ACC112 (cell line): ENCODE measurements at regions not wholly inside any gene's neighbourhood (a gene's known extent, or its start where the extent isn't known, plus 50 kb on each side); places are given as distances from the start of the nearest gene placed in this dataset.

ENCODE experiments used
- H2AFZ ChIP-seq: fragments of 200-600 bp; sonication (generic); one replicate; pipeline ENCODE4 v1.6.0; 2017; ENCODE audit warnings: antibody characterized with exemption, low read length; ENCODE audit not compliant: unreplicated experiment
- H3K27ac ChIP-seq: fragments of 200-600 bp; sonication (generic); 2 replicates; pipeline ENCODE4 v1.5.1; 2014; ENCODE audit warnings: low read depth, mild to moderate bottlenecking, antibody characterized with exemption, low read length, moderate library complexity
- H3K27me3 ChIP-seq: fragments of 200-600 bp; sonication (generic); 2 replicates; pipeline ENCODE4 v1.6.1; 2014; ENCODE audit warnings: mild to moderate bottlenecking, antibody characterized with exemption, low read length, moderate library complexity, mixed read lengths; ENCODE audit not compliant: insufficient read depth
- H3K36me3 ChIP-seq: fragments of 200-600 bp; sonication (generic); 2 replicates; pipeline ENCODE4 v1.6.1; 2016; ENCODE audit warnings: mild to moderate bottlenecking, antibody characterized with exemption, low read length, moderate library complexity, mixed read lengths; ENCODE audit not compliant: insufficient read depth
- H3K4me1 ChIP-seq: fragments of 200-600 bp; sonication (generic); one replicate; pipeline ENCODE4 v1.6.1; 2016; ENCODE audit warnings: low read length, mixed read lengths; ENCODE audit not compliant: insufficient read depth, unreplicated experiment, control insufficient read depth
- H3K4me3 ChIP-seq: fragments of 200-600 bp; sonication (generic); 2 replicates; pipeline ENCODE4 v1.5.1; 2014; ENCODE audit warnings: mild to moderate bottlenecking, low read depth, low read length
- H3K79me2 ChIP-seq: fragments of 200-600 bp; sonication (generic); one replicate; pipeline ENCODE4 v1.6.0; 2016; ENCODE audit warnings: low read length; ENCODE audit not compliant: control insufficient read depth, unreplicated experiment, insufficient read depth

DNA sequence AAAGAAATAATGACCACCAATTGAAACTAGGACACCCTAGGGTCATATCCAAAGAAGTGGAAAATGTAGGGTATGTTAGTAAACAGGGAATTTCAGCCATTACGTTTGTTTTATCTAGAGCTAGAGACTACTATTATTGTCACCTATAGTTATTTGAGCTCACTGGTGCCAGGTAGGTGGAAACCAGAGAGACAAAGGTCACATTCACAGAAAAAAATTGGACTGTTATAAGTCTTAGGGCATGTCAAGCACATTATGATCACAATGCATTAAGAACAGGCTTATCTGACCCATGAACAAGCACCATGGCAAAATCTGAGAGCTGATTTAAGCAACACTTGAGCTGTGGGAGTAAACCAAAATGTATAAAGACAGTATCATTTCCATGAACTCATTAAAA lies 530.1 kb upstream of the CITED2 start:
- H3K4me3 ChIP-seq: no peak overlapping the region
- H3K27me3 ChIP-seq: no peaks in the 10 kb centered on the region
- no peaks in the 10 kb centered on the region for H3K36me3 ChIP-seq
- no peaks in the 10 kb centered on the region for H3K79me2 ChIP-seq
- H3K27ac ChIP-seq: no peak overlapping the region
- no peaks in the 10 kb centered on the region for H3K4me1 ChIP-seq
- no peak overlapping the region for H2AFZ ChIP-seq

DNA sequence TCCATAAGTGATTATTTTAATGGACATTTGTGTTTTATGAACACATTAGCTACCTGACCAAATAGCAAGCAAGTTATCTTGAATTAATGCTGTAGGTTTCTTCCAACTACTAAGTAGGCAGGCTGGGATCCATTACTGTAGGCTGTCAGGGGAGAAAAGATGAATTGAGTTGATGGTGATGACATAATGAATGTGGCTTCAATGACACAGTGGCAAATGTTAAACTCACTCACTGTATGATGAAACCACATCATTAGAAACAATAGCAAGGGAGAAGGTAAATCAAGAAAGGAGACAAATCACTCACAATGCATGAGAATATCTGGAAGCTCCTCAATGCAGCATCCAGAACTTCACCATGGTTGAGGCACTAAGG lies 529.7 kb upstream of the CITED2 start:
- no peak overlapping the region for H2AFZ ChIP-seq

GRCh38 chr6:139903411-139904157 lies 529.1 kb upstream of the CITED2 start:
- no peak overlapping the region for H3K27ac ChIP-seq
- no peak overlapping the region for H2AFZ ChIP-seq
- no peaks in the 10 kb centered on the region for H3K4me1 ChIP-seq
- no peak overlapping the region for H3K4me3 ChIP-seq
- no peaks in the 10 kb centered on the region for H3K79me2 ChIP-seq
- H3K36me3 ChIP-seq: no peaks in the 10 kb centered on the region
- no peaks in the 10 kb centered on the region for H3K27me3 ChIP-seq

More for the DNA sequence above, 529.7 kb upstream of the CITED2 start:
- H3K27ac ChIP-seq: no peak overlapping the region
- no peaks in the 10 kb centered on the region for H3K79me2 ChIP-seq
- no peaks in the 10 kb centered on the region for H3K36me3 ChIP-seq
- no peaks in the 10 kb centered on the region for H3K27me3 ChIP-seq
- no peak overlapping the region for H3K4me3 ChIP-seq
- no peaks in the 10 kb centered on the region for H3K4me1 ChIP-seq

GRCh38 chr6:139895205-139895793 lies 520.9 kb upstream of the CITED2 start:
- no peaks in the 10 kb centered on the region for H3K4me1 ChIP-seq
- H3K27ac ChIP-seq: no peak overlapping the region
- H3K27me3 ChIP-seq: no peaks in the 10 kb centered on the region
- no peaks in the 10 kb centered on the region for H3K79me2 ChIP-seq
- no peak overlapping the region for H3K4me3 ChIP-seq
- no peak overlapping the region for H2AFZ ChIP-seq
- H3K36me3 ChIP-seq: no peaks in the 10 kb centered on the region

DNA sequence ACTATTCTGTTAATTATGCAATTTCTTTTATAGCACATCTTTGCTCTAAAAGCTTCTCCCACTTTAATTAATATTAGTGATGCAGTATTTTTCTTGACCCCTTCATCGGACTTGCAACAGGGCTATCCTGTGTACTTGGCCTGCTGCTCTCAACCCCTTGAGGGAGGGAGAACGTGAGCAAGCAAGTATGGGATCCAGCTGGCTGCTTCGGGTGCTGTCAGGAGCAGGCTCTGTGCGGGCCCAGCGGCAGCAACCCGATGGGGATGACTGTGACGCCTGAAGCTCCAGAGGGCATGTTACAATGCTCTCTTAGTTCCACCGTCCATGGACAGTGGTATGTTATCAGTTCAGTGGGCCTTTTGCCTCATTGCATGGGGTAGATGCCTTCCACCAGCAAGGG lies 519.8 kb upstream of the CITED2 start:
- Histone ChIP-seq H3K27ac (no peak overlapping the region), H3K4me3 (no peak overlapping the region), H3K4me1 (no peaks in the 10 kb centered on the region), H3K27me3 (no peaks in the 10 kb centered on the region), H3K36me3 (no peaks in the 10 kb centered on the region), H2AFZ (no peak overlapping the region), H3K79me2 (no peaks in the 10 kb centered on the region)

GRCh38 chr6:139891471-139891870 lies 517.0 kb upstream of the CITED2 start:
- H3K79me2 ChIP-seq: no peaks in the 10 kb centered on the region
- no peaks in the 10 kb centered on the region for H3K27me3 ChIP-seq
- H2AFZ ChIP-seq: no peak overlapping the region
- no peaks in the 10 kb centered on the region for H3K4me1 ChIP-seq
- no peaks in the 10 kb centered on the region for H3K36me3 ChIP-seq
- no peak overlapping the region for H3K27ac ChIP-seq
- no peak overlapping the region for H3K4me3 ChIP-seq

DNA sequence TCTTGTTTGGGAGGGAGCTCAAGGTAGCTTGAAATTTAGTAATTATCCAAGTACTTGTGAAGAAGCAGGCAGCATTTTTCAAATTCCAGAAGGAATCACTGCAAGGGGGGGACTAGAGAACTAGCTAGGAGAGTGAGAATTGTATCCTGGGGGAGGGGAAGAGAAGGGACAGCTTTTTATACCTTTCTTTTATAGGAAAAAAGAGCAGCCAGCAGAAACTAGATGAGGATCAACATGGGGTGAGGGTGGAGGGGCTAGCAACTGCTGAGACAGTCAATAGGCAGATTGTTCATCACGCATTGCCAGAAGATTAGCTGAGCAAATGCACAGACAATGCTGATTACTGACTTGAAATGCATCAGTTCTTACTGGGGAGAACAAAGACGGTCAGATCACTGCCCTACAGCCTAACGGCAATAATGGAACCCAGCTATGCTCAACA lies 514.3 kb upstream of the CITED2 start:
- peak overlapping the region; percentile 39 for H2AFZ ChIP-seq

GRCh38 chr6:139887275-139887674 lies 512.8 kb upstream of the CITED2 start:
- Histone ChIP-seq H3K27ac (no peak overlapping the region), H3K4me1 (peaks cover 19% of the 10 kb centered on the region), H3K4me3 (no peak overlapping the region), H3K27me3 (no peaks in the 10 kb centered on the region), H3K36me3 (no peaks in the 10 kb centered on the region), H2AFZ (no peak overlapping the region), H3K79me2 (no peaks in the 10 kb centered on the region)

More for the DNA sequence above, 514.3 kb upstream of the CITED2 start:
- Histone ChIP-seq H3K79me2 (no peaks in the 10 kb centered on the region), H3K27me3 (no peaks in the 10 kb centered on the region), H3K27ac (no peak overlapping the region), H3K4me1 (peaks cover 4% of the 10 kb centered on the region), H3K4me3 (no peak overlapping the region), H3K36me3 (no peaks in the 10 kb centered on the region)

- Histone ChIP-seq H2AFZ (no peak overlapping the region), H3K4me3 (no peak overlapping the region), H3K36me3 (no peaks in the 10 kb centered on the region), H3K4me1 (peaks cover 24% of the 10 kb centered on the region), H3K79me2 (no peaks in the 10 kb centered on the region), H3K27me3 (no peaks in the 10 kb centered on the region), H3K27ac (no peak overlapping the region)
These were observed 511.9 kb upstream of the CITED2 start for GRCh38 chr6:139886396-139886795.

DNA sequence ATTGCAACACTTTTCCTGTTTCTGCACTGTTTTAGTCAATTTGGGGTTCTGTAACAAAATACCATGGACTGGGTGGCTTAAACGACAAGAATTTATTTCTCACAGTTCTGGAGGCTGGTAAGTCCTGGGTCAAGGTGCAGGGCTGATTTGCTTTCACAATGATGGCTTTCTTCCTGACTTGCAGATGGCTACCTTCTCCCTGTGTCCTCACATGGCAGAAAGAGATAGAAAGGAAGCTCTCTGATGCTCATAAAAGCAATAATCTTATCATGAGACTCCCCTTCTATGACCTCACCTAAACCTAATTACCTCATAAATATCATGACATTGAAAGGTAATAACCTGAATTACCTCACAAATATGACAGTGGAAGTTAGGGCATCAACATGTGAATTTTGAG lies 511.5 kb upstream of the CITED2 start:
- no peaks in the 10 kb centered on the region for H3K27me3 ChIP-seq
- no peak overlapping the region for H3K27ac ChIP-seq
- no peak overlapping the region for H2AFZ ChIP-seq
- no peaks in the 10 kb centered on the region for H3K36me3 ChIP-seq
- H3K79me2 ChIP-seq: no peaks in the 10 kb centered on the region
- H3K4me1 ChIP-seq: peaks cover 24% of the 10 kb centered on the region
- no peak overlapping the region for H3K4me3 ChIP-seq

GRCh38 chr6:139883776-139884175 lies 509.3 kb upstream of the CITED2 start:
- Histone ChIP-seq H3K4me1 (peaks cover 24% of the 10 kb centered on the region), H3K36me3 (no peaks in the 10 kb centered on the region), H3K79me2 (no peaks in the 10 kb centered on the region), H3K27ac (peak overlapping the region; percentile 61), H3K27me3 (no peaks in the 10 kb centered on the region), H3K4me3 (peak overlapping the region; percentile 14; the same call in 1 of the 2 replicates), H2AFZ (peak overlapping the region; percentile 77)
